ENCODE measurements at regions not wholly inside any gene's neighbourhood (a gene's known extent, or its start where the extent isn't known, plus 50 kb on each side); places are given as distances from the start of the nearest gene placed in this dataset.
"Not testable (repeated sequence)": the region's sequence is repeated elsewhere in the genome, so short reads cannot be mapped to it uniquely, and the experiment has no call there.

- DNase-seq: no peak
These were observed 214.9 kb upstream of the WWC1 start for GRCh38 chr5:168076561-168076991.

- no peak for DNase-seq
These were observed 206.0 kb upstream of the WWC1 start for GRCh38 chr5:168085261-168086031.

- DNase-seq: no peak
These were observed 205.3 kb upstream of the WWC1 start for GRCh38 chr5:168086104-168086610.

- no peak for DNase-seq
These were observed 204.7 kb upstream of the WWC1 start for GRCh38 chr5:168086746-168087145.

GRCh38 chr5:168088410-168089173 lies 202.9 kb upstream of the WWC1 start:
- no peak for DNase-seq

GRCh38 chr5:168089201-168089887 lies 202.1 kb upstream of the WWC1 start:
- DNase-seq: no peak

GRCh38 chr5:168092209-168093185 lies 198.9 kb upstream of the WWC1 start:
- no peak for DNase-seq

- DNase-seq: no peak
These were observed 198.1 kb upstream of the WWC1 start for GRCh38 chr5:168093200-168093910.

GRCh38 chr5:168096525-168096924 lies 194.9 kb upstream of the WWC1 start:
- no peak for DNase-seq

GRCh38 chr5:168097876-168098653 lies 193.4 kb upstream of the WWC1 start:
- DNase-seq: no peak

GRCh38 chr5:168101352-168101751 lies 190.1 kb upstream of the WWC1 start:
- DNase-seq: no peak

- not testable (repeated sequence) for DNase-seq
These were observed 188.4 kb upstream of the WWC1 start for GRCh38 chr5:168103018-168103417.

- DNase-seq: no peak
These were observed 187.1 kb upstream of the WWC1 start for GRCh38 chr5:168104350-168104749.

- no peak for DNase-seq
These were observed 186.5 kb upstream of the WWC1 start for GRCh38 chr5:168104811-168105481.

- DNase-seq: no peak
These were observed 185.3 kb upstream of the WWC1 start for GRCh38 chr5:168106008-168106761.

GRCh38 chr5:168109441-168109840 lies 182.0 kb upstream of the WWC1 start:
- no peak for DNase-seq

- no peak for DNase-seq
These were observed 181.1 kb upstream of the WWC1 start for GRCh38 chr5:168110384-168110783.

GRCh38 chr5:168110870-168111832 lies 180.3 kb upstream of the WWC1 start:
- no peak for DNase-seq
